Mononuclear cell (primary cell): ENCODE measurements at regions not wholly inside any gene's neighbourhood (a gene's known extent, or its start where the extent isn't known, plus 50 kb on each side); places are given as distances from the start of the nearest gene placed in this dataset.

Experiments used
- H3K27me3 ChIP-seq: 2 replicates; pipeline ENCODE4 v1.6.0; 2011; ENCODE audit warnings: low read length, control low read depth; ENCODE audit not compliant: insufficient read depth
- H3K4me1 ChIP-seq: 2 replicates; pipeline ENCODE4 v1.5.1; 2011; ENCODE audit warnings: mild to moderate bottlenecking, low read length, control low read depth; ENCODE audit not compliant: insufficient read depth
- H3K4me3 ChIP-seq: 2 replicates; pipeline ENCODE4 v1.5.1; 2011; ENCODE audit warnings: mild to moderate bottlenecking, low read length, moderate library complexity
- H3K9me3 ChIP-seq: 2 replicates; pipeline ENCODE4 v1.5.1; 2011; ENCODE audit warnings: low read depth, mild to moderate bottlenecking, control low read depth, low read length

DNA sequence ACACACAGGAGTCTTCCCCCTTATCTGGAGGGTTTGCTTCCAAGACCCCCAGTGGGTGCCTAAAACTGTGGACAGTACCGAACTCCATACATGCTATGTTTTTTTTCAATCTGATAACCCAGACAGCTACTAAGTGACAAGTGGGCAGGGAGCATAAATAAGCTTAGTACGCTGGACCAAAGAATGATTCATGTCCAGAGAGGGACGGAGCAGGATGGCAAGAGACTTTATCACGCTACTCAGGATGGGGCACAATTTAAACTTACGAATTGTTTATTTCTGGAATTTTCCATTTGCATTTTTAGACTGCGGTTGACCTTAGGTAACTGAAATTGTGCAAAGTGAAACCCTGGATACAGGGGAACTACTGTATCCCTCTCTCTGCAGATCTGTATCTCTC lies 410.0 kb upstream of the MKI67 start:
- H3K9me3 ChIP-seq, result no peaks in the 10 kb centered on the region
- H3K27me3 ChIP-seq, result peaks cover 49% of the 10 kb centered on the region
- no peaks in the 10 kb centered on the region for H3K4me1 ChIP-seq

DNA sequence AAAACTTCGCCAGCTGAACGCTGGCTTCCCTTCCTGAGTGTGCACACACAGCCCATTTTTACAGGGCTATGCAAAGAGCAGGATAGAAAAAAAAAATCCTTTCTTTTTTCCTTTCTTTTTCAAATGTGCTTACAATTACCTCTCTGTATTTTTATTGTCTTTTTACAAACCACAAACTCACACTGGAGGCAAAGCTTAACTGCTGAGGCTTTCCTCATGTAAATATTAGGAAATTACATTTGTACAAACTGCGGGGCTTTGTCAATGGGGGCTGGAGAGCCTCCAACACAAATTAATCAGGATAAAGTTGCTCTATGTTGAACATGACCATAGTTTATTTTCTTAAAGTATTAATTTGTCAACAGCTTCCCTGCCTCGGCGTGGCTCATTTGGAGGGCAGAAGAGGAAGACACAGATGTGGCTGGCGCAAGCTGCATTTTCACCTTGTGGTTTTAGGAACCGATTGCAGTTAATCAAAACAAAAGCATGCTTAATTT lies 411.7 kb upstream of the MKI67 start:
- H3K4me3 ChIP-seq, result no peak overlapping the region
- H3K9me3 ChIP-seq, result no peaks in the 10 kb centered on the region
- peaks cover 58% of the 10 kb centered on the region for H3K27me3 ChIP-seq
- H3K4me1 ChIP-seq, result no peaks in the 10 kb centered on the region

More for the DNA sequence above, 410.0 kb upstream of the MKI67 start:
- no peak overlapping the region for H3K4me3 ChIP-seq

DNA sequence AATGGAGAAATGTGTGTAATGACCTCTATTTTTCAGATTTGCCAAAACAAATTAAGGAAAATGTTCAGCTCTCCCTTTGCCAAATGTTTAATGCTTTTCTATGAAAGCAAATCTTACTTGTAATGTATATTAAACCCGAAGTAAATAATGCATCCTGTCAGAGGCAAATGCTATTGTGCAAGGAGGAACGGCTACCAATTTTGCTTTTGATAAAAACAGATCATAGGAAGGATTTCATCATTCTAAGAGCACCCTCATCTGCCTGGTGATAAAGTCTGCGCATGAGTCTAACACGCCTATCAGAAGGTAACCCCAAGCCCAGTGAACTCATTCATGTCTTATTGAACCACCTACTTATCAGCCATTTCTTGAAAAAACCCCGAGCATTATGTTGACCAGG lies 412.4 kb upstream of the MKI67 start:
- H3K4me3 ChIP-seq, result no peak overlapping the region
- no peaks in the 10 kb centered on the region for H3K4me1 ChIP-seq
- H3K9me3 ChIP-seq, result no peaks in the 10 kb centered on the region
- peaks cover 58% of the 10 kb centered on the region for H3K27me3 ChIP-seq

DNA sequence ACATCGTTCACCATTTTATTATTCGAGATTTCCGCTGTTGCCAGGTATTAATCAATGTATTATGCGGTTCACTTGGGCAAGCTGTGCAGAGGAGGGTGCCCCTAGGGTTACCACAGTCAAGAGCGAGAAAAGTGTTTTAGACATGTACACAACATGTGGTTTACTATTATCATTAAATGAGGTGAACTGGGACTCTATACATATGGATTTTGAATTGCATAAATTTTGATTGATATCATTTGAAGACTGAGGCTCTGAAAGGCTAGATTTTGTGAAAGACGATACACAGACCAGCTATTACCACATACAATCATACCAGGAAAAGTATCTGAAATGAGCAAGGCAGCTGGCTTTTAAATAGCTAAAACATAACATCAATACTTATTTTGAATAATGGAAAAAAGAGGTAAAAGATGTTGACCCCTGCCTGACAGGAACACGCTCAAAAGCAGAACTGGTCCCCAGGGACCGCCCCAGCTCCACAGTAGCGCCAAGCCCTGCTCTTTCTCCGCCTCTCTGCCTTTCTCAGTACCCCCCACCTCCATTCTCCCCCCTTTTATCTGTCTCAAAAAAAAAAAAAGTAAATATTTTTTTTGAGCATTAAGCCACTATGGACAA lies 413.4 kb upstream of the MKI67 start:
- H3K27me3 ChIP-seq, result peaks cover 58% of the 10 kb centered on the region
- H3K4me3 ChIP-seq, result no peak overlapping the region
- no peaks in the 10 kb centered on the region for H3K4me1 ChIP-seq
- no peaks in the 10 kb centered on the region for H3K9me3 ChIP-seq

DNA sequence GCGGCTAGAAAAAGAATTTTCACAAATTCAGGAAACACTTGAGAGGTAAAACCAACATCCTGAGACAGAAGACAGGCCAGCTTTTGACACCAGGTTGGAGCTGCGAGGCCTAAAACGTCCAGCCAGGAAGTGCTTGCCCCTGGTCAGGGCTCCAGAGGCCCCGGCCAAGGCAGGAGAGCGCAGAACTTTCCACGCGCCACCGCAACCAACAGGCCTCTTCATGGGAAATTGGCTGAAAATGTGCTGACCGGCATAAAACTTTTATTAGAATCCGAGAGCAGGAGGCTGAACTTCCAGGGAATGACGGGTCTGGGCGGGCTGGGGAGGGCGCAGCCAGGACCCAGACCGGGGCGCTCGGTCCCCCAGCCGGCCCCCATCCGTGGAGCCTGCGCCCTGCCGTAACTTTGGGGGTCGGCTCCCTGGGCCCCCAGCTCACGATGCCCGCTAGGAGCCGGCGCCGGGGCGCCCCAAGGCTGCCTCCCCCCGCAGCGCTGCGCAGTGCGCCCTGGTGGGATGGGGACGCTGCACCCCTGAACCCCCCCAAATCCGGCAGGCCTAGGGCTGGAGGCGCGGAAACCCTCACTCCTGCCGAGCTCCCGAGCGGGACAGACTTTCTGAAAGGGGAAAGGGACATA lies 414.0 kb upstream of the MKI67 start:
- Histone ChIP-seq H3K4me1 (no peaks in the 10 kb centered on the region), H3K27me3 (peaks cover 58% of the 10 kb centered on the region), H3K4me3 (no peak overlapping the region), H3K9me3 (no peaks in the 10 kb centered on the region)

DNA sequence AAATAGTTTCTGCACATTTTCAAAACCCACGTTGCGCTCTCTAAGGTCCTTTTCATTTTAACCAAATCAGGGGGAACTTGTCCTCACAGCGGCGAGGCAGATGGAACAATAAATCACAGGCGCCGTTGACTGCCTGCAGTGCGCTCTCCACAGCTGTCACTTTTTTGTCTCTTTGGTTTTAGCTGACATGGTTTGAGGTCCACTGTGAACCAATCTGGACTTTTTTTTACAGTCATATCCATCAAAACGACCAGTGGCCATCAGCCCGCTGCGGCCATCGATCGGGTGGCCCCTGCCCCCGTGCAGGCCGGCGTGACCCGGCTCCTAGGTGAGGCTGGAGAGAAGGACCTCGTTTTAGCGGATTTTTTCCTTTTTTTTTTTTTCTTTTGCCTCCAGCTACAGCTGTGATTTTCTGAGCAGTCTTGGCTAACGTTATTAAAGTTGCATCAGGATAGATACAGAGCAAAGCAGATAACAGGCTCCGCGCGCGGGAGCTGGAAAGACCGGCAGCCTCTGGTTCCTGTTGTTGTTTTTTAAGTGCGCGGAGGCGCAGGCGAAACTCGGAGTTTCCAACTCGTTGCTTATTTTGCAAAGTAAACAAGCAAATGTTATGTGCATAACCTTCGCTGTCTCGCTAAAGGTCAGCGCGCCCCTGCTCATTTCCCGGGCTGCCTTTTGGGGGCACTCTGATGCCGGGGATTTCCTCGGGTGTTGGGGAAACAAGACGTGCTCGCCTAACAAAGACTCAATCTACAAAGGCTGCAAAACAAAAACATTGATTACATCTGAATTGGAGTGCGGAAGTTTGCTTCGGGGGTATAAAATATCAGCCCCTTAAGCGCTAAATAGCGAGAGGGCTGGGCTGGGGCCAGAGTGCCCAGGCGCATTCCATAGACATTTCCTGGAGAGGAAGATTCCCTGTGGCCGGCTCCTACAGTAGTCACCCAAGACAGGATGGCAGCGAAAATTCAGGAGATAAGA lies 414.8 kb upstream of the MKI67 start:
- no peaks in the 10 kb centered on the region for H3K4me1 ChIP-seq
- no peaks in the 10 kb centered on the region for H3K9me3 ChIP-seq
- peaks cover 53% of the 10 kb centered on the region for H3K27me3 ChIP-seq
- no peak overlapping the region for H3K4me3 ChIP-seq

DNA sequence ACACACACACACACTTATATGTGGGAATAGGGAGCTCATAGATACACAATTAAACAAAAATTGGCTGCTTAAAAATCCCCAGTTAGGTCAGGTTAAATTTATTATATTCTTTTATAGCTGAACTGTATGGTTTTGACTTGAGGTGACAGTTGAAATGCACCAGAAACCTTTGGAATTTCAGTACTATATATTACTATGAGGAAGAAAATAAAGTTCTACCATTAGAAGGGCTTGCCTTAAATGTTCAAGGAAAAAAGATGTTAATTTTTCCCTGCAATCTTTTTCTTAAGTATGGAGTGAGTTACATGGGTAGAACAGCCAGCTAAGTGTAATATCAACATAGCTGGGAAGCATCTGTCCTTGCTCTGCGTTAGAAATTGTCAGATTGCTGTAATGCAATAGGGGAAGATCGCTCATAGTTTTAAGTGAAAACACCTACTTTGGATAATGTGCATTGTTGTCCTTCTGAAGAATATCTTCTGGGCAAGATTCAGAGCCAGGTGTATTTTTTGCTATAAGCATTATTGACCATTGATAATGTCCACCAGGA lies 415.8 kb upstream of the MKI67 start:
- no peak overlapping the region for H3K4me3 ChIP-seq
- H3K27me3 ChIP-seq, result peaks cover 51% of the 10 kb centered on the region
- no peaks in the 10 kb centered on the region for H3K4me1 ChIP-seq
- no peaks in the 10 kb centered on the region for H3K9me3 ChIP-seq

DNA sequence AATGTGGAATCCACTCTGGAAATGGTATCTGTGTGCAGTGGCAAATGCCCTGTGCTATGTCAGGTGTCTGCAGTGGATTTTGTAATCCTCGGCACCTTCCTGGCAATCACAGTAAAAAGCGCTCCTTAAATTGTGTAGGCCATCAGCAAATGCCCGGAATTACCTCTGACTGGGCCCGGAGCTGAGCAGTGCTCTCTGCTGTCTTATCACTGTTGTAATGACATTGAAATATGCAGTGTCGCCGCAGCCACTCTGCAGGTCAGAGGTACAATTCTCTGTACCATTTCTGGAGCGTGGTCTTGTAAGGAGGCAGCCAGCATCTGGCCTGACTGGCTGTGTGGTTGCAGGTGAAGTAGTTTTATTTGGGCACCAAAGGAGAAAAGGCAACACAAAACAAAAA lies 416.4 kb upstream of the MKI67 start:
- Histone ChIP-seq H3K9me3 (no peaks in the 10 kb centered on the region), H3K27me3 (peaks cover 45% of the 10 kb centered on the region), H3K4me1 (no peaks in the 10 kb centered on the region), H3K4me3 (no peak overlapping the region)

DNA sequence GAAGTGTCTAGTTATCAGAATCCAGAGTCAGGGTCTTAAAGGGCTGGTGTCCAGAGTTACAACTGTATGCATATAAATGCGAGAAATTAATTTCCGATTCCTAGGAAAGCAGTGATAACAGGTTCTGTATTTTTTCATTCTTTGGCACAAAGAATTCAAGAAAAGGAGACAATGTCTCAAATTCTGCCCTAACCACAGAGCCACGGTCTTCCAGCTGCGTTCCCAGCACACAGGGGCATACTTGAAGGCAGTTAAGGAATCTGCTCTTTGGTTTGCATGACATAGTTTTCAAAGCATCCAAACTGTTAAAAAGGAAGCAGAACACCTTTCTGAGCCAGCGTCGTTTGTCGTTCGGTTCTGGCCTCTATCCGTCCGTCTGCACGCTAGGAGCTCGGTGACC lies 416.9 kb upstream of the MKI67 start:
- Histone ChIP-seq H3K4me1 (no peaks in the 10 kb centered on the region), H3K9me3 (no peaks in the 10 kb centered on the region), H3K4me3 (no peak overlapping the region), H3K27me3 (peaks cover 40% of the 10 kb centered on the region)

DNA sequence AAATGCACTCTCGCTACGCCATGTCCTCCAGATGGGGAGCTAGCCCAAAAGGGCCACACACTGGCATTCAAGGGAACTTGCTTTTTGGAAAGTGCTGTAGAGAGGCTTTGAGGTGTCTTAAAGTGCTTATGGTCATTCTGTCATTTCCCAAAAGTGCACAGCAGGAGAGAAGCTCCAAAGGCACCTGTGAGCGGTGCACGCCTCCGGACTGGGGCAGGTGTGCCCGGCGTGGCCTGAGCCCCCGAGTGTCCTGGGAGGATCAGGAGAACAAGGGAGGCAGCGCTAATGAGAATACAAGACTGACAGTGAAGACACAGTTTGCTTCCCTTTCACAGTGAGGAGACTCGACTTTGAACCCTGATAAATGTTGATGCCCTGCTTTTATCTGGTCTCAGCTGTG lies 419.0 kb upstream of the MKI67 start:
- Histone ChIP-seq H3K4me3 (no peak overlapping the region), H3K4me1 (no peaks in the 10 kb centered on the region), H3K9me3 (no peaks in the 10 kb centered on the region), H3K27me3 (peaks cover 20% of the 10 kb centered on the region)

DNA sequence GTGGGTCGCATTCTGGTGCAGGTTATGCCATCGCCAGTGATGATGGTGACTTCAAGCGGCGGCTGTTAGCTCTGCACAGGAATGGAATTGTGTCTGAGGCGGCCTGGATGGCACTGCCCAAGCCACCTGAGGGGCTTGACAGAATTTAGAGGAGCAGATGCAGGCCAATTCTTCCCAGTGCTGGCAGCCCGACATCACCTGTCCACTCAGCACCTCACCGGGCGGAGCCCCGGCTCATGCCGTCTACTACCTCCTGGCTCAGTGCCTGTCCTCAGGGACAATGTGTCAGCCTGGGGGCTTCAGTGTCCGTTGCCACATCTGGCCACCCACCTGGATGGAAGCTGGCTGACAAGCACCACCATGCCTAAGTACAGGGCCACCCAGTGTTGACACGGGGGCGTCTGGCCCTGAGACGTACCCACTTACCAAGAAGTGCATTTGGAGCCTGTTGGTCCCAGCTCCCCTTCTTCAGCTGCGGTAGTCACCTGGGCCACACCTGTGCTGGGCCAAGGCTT lies 420.5 kb upstream of the MKI67 start:
- H3K9me3 ChIP-seq, result no peaks in the 10 kb centered on the region
- H3K4me3 ChIP-seq, result no peak overlapping the region
- H3K4me1 ChIP-seq, result no peaks in the 10 kb centered on the region
- peaks cover 5% of the 10 kb centered on the region for H3K27me3 ChIP-seq

DNA sequence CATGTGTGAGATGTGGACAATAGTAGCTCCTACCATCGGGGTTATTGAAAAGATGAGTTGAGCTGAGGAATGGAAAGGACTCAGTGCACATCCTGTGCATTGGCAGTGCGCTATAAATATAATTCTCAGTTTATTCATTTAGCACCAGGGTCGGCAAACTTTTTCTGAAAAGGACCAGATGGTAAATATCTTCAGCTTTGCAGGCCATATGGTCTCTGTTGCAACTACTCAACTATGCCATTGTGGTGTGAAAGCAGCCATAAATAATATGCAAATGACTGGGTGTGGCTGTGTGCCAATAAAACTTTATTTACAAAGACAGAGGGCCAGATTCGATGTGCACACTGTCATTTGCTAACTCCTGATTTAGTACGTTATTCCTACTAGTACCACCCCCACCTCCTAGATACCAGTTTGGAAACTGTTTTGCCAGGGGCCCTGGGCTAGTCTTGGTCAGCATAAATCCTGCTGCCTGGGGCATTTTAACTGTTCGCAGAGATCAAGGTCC lies 422.9 kb upstream of the MKI67 start:
- H3K27me3 ChIP-seq, result no peaks in the 10 kb centered on the region
- H3K4me3 ChIP-seq, result no peak overlapping the region
- H3K9me3 ChIP-seq, result no peaks in the 10 kb centered on the region
- no peaks in the 10 kb centered on the region for H3K4me1 ChIP-seq

DNA sequence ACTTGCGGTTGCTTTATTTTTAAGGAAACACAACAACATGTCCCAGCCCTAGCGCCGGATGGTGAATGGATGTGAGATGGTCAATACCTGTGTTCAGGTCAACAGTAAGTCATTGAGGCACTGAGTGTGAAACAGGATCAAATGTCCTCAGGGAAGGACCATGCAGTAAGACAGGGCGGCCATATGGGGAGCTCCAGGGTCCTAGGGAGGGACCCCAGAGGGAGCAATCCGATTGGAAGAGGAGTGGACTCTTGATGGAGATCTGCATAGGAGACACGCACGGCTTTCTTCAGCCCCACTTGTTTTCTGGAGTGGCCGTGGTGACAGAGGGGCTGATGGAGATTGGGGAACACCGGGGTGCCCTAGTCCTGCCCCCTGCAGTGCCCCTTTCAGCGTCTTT lies 423.8 kb upstream of the MKI67 start:
- Histone ChIP-seq H3K4me1 (no peaks in the 10 kb centered on the region), H3K4me3 (no peak overlapping the region), H3K27me3 (no peaks in the 10 kb centered on the region), H3K9me3 (no peaks in the 10 kb centered on the region)

DNA sequence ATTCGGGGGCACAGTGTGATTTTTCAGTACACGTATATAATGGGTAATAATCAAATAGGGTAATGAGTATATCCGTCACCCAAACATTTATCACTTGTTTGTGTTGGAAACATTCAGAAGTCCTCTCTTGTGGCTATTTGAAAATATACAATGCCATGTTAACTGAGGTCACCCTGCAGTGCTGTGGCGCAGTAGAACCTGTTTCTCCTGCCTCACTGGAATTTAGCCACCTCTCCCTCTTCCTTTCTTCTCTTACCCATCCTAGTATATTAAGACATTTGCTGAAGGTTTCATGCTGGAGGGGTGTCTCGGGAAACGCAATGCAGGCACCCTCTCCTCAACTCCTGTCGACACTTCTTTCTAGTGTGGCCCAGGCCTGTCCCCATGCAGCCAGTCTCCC lies 425.3 kb upstream of the MKI67 start:
- Histone ChIP-seq H3K27me3 (no peaks in the 10 kb centered on the region), H3K4me1 (no peaks in the 10 kb centered on the region), H3K4me3 (no peak overlapping the region), H3K9me3 (no peaks in the 10 kb centered on the region)

DNA sequence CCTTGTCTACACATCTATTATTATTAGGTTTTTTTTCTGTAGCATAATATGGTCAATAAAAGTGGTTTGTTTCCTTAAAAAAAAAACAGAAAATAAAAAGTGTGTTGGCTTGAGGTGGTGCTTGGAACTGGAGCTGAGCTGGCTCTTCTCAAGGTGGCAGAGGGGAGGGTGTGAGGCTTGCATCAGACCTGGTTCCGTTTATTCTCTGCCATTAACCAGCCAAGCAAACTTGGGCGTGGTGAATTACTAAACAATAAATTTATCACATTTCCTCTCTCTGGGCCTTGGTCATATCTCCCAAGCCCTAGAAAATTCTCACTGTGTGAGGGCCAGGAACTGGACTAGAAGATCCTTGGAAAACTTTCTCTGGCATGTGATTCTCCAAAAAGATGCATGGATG lies 427.5 kb upstream of the MKI67 start:
- H3K4me1 ChIP-seq, result no peaks in the 10 kb centered on the region
- H3K4me3 ChIP-seq, result no peak overlapping the region
- no peaks in the 10 kb centered on the region for H3K27me3 ChIP-seq
- H3K9me3 ChIP-seq, result no peaks in the 10 kb centered on the region
